HepG2 (cell line): ENCODE measurements at regions not wholly inside any gene's neighbourhood (a gene's known extent, or its start where the extent isn't known, plus 50 kb on each side); places are given as distances from the start of the nearest gene placed in this dataset.

ENCODE experiments used
- ATAC-seq: fragments of 200-7000 bp; cut with Tn5 transposase; 3 replicates; pipeline ENCODE4 v1.9.1; 2020; ENCODE audit warnings: mild to moderate bottlenecking, moderate library complexity
- BruUV-seq: library from RNA; stranded (reverse); fragments of 400-500 nt; replicated peaks from 2 replicates; lab custom pipeline; 2021; lab: Mats Ljungman, UMichigan
- CTCF ChIA-PET: fragments of 300-600 bp; formaldehyde crosslinking; extraction: SDS; loops from one replicate; lab custom pipeline; 2021; ENCODE audit warnings: low total read pairs, inconsistent platforms, low intra/inter-chr PET ratio; lab: Yijun Ruan, JAX
- POLR2A ChIA-PET: fragments of 350-600 bp; sonication (Branson Sonifier 250); formaldehyde crosslinking; loops from one replicate; lab custom pipeline; 2020; ENCODE audit warnings: antibody characterized with exemption, inconsistent platforms; lab: Yijun Ruan, JAX
- DNase-seq: peaks from one replicate; pipeline ENCODE4 v3.0.0-alpha.2; 2015; ENCODE audit warnings: low spot score
- FAIRE-seq: peaks from 3 replicates; lab custom pipeline; 2011; peaks lifted over from hg19 to GRCh38; lab: Jason Lieb, UNC
- H2AFZ ChIP-seq: one replicate; pipeline ENCODE4 v1.6.1; 2011; ENCODE audit warnings: low read length, inconsistent platforms
- H3K27ac ChIP-seq: fragments of 300-600 bp; 3 replicates; pipeline ENCODE4 v1.8.0; 2011; ENCODE audit warnings: mixed run types, mild to moderate bottlenecking, mixed read lengths, low read length, inconsistent platforms; ENCODE audit not compliant: insufficient read depth; ENCODE audit errors: extremely low read length
- H3K27me3 ChIP-seq, 2 experiments: fragments of 200-600 bp in 1 of 2; 2 replicates in 1 of 2; 3 replicates in 1 of 2; pipeline versions ENCODE4 v1.6.0 to v1.8.0; 2011; ENCODE audit warnings: low read length in 2 of 2, mild to moderate bottlenecking in 2 of 2, moderate library complexity in 2 of 2, inconsistent platforms in 1 of 2; ENCODE audit not compliant: insufficient read depth in 2 of 2, control insufficient read depth in 1 of 2
- H3K36me3 ChIP-seq, 2 experiments: fragments of 200-600 bp in 1 of 2; replicated peaks in 1 of 2; 2 replicates in 1 of 2; 3 replicates in 1 of 2; pipeline versions ENCODE4 v1.5.1 to v1.8.0; 2011; ENCODE audit warnings: low read length in 2 of 2, inconsistent platforms in 1 of 2; ENCODE audit not compliant: insufficient read depth in 2 of 2, control insufficient read depth in 1 of 2
- H3K4me1 ChIP-seq: 2 replicates; pipeline ENCODE4 v1.5.1; 2012; ENCODE audit warnings: low read length, inconsistent platforms; ENCODE audit not compliant: insufficient read depth
- H3K4me2 ChIP-seq: 2 replicates; pipeline ENCODE4 v1.6.0; 2011; ENCODE audit warnings: low read depth, low read length, inconsistent platforms
- H3K4me3 ChIP-seq, 3 experiments: fragments of 200-600 bp in 1 of 3; sonication (generic), shearing (Covaris generic) in 1 of 3; replicated peaks in 1 of 3; 2 replicates each; pipeline ENCODE4 v1.5.1; 2011 to 2016; ENCODE audit warnings: low read length in 3 of 3, inconsistent platforms in 2 of 3, low read depth in 2 of 3, mild to moderate bottlenecking in 2 of 3, control low read depth in 1 of 3, mixed read lengths in 1 of 3; ENCODE audit not compliant: insufficient read depth in 1 of 3
- H3K79me2 ChIP-seq: one replicate; pipeline ENCODE4 v1.6.1; 2011; ENCODE audit warnings: low read length, inconsistent platforms; ENCODE audit not compliant: insufficient read depth
- H3K9ac ChIP-seq: 2 replicates; pipeline ENCODE4 v1.6.0; 2011; ENCODE audit warnings: mild to moderate bottlenecking, low read depth, low read length, inconsistent platforms; ENCODE audit not compliant: insufficient read depth
- H3K9me3 ChIP-seq: 2 replicates; pipeline ENCODE4 v1.5.1; 2012; ENCODE audit warnings: mild to moderate bottlenecking, low read length
- H4K20me1 ChIP-seq: 2 replicates; pipeline ENCODE4 v1.6.0; 2011; ENCODE audit warnings: inconsistent platforms, mild to moderate bottlenecking, low read length, moderate library complexity; ENCODE audit not compliant: insufficient read depth
- EZH2 ChIP-seq: conservative IDR thresholded peaks from 2 replicates; pipeline ENCODE4 v1.6.1; 2012; ENCODE audit warnings: mild to moderate bottlenecking, low read depth, low read length, moderate library complexity
- FOXM1 ChIP-seq: sonication (generic); formaldehyde crosslinking; IDR thresholded peaks from 2 replicates; pipeline ENCODE4 v1.5.0; 2020; ENCODE audit warnings: missing genetic modification reagents
- MLX ChIP-seq: IDR thresholded peaks from 2 replicates; pipeline ENCODE4 v1.6.1; 2016
- PRDM4 ChIP-seq: sonication (generic); formaldehyde crosslinking; IDR thresholded peaks from 2 replicates; pipeline ENCODE4 v1.9.0; 2021; ENCODE audit warnings: missing genetic modification reagents, borderline replicate concordance
- SSRP1 ChIP-seq: IDR thresholded peaks from 2 replicates; pipeline ENCODE4 v1.6.1; 2016; ENCODE audit warnings: control low read depth
- ZNF781 ChIP-seq: sonication (generic); formaldehyde crosslinking; IDR thresholded peaks from 2 replicates; pipeline ENCODE4 v1.5.1; 2020; ENCODE audit warnings: borderline replicate concordance, mild to moderate bottlenecking, missing genetic modification reagents; ENCODE audit errors: not compliant biosample characterization
- WGBS: methylation state at CpG from one replicate; pipeline ENCODE4 v1.1.6; 2017; ENCODE audit warnings: low lambda C conversion rate; 5-methylcytosine and 5-hydroxymethylcytosine counted together
- in situ Hi-C: cut with HindIII; loops from 2 replicates; pipeline ENCODE4 v1.10.0; 2017; ENCODE audit warnings: low pct_unique_long_range_greater_than_20kb; ENCODE audit not compliant: extremely low pct_ligation_motif_present
- intact Hi-C: fragments of 100-400 bp; cut with micrococcal nuclease; formaldehyde crosslinking; loops from one replicate; pipeline ENCODE4 v1.10.0; 2022; ENCODE audit not compliant: unreplicated experiment

DNA sequence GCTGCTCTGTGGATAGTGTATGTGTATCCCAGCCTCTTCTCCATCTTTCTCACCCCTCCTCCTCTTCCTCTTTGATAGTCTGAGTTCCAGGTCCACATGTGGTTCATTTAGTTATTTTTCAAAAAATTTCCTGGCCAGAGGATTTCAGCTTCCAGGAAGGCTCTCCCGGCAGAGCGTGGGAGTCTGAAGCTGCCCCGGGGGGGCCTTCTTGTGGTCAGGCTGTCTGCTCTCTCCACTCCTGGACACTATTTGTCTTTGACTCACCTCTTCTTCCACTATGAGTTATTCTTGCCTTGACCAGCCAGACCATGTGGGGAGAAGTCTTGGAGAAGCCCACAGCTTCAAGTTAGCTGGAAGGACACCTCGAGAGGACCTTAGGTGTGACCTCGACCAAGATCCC is 258.8 kb downstream of the CDC5L start:
- Histone ChIP-seq H3K27ac (no peak overlapping the region), H3K27me3 (peaks cover 0 to 10% of the 10 kb centered on the region in 2 experiments; a peak in 3 of 5 replicates), H3K4me2 (no peak overlapping the region), H4K20me1 (no peaks in the 10 kb centered on the region), H2AFZ (no peak overlapping the region), H3K4me3 (no peak overlapping the region), H3K4me1 (no peaks in the 10 kb centered on the region), H3K9me3 (no peaks in the 10 kb centered on the region), H3K9ac (no peak overlapping the region), H3K79me2 (no peaks in the 10 kb centered on the region), H3K36me3 (no peaks in the 10 kb centered on the region)
- ChIA-PET CTCF (no interaction called here), POLR2A (no interaction called here)
- TF ChIP-seq MLX (no peak), SSRP1 (CRISPR knock-in tag) (no peak), ZNF781 (no peak), PRDM4 (no peak), EZH2 (no peak), FOXM1 (CRISPR knock-in tag) (no peak)
- intact Hi-C loops (no loop called here), in situ Hi-C loops (loop anchor here (10.0 kb wide), 1 partner anchor 172 kb away; no protein-coding TSS in a partner anchor)
- FAIRE-seq = no peak
- DNase-seq = no peak
- ATAC-seq = no peak
- BruUV-seq = no TSS peak
- 4% methylated on average over 5 of the region's 5 CpGs for WGBS
